Hematopoietic multipotent progenitor cell treated with erythropoietin and hydrocortisone succinate and interleukin-3 and kit ligand, for 15 days (in vitro differentiated cells): ENCODE measurements at regions not wholly inside any gene's neighbourhood (a gene's known extent, or its start where the extent isn't known, plus 50 kb on each side); places are given as distances from the start of the nearest gene placed in this dataset.

Experiments
- DNase-seq: peaks from one replicate; pipeline ENCODE4 v3.0.0-alpha.2; 2015; ENCODE audit warnings: low spot score

DNA sequence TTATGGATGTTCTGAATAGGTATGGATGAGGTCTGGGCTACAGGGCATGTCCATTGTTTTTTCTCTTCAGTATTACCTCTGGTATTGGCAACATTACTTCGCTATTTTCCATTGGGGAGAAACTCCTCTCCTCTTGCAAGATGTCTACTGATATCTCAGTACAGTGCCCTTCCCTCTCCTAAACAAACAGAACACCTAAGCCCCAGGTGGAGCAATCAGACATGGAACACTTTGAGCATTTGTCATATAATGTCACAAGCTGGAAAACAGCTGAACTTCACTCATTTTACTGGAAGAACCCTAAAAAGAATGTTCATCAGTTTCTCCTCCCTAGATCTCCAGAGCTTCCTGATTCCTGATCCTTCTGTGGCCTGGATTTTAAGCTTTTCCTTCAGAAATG, 339.8 kb downstream of the FRK start:
- no peak for DNase-seq

DNA sequence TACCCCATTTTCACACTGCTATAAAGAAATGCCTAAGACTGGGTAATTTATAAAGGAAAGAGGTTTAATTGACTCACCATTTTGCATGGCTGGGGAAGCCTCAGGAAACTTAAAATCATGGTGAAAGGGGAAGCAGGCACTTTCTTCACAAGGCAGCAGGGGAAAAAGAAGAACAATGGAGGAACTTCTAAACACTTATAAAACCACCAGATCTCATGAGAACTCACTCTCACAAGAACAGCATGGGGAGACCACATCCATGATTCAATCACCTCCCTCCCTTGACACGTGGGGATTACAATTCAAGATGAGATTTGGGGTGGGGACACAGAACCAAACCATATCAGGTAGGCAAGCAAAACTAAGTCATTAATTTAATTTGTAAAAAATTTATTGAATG, 343.2 kb downstream of the FRK start:
- no peak for DNase-seq

GRCh38 chr6:115717062-115717461, 343.6 kb downstream of the FRK start:
- DNase-seq: no peak

- no peak for DNase-seq
Observed at GRCh38 chr6:115712291-115712961, 348.3 kb downstream of the FRK start.

DNA sequence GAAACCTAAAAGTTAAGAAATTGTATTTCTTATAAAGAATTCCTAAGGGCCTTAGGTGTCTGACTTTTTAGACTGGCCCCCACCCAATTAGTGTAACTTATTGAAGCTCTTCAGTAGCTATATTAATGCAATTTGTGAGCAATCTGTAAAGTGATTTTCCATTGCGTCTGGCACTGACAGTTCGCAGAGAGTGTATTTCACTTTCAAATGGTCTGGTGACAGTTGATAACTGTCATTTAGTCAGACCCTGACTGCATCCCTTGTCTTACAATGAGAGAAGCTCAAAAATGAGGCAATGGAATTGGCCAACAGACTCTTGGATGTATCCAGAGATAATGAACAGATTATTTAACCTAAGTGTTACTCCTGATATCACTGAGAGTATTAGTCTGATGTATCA, 351.8 kb downstream of the FRK start:
- DNase-seq: no peak

DNA sequence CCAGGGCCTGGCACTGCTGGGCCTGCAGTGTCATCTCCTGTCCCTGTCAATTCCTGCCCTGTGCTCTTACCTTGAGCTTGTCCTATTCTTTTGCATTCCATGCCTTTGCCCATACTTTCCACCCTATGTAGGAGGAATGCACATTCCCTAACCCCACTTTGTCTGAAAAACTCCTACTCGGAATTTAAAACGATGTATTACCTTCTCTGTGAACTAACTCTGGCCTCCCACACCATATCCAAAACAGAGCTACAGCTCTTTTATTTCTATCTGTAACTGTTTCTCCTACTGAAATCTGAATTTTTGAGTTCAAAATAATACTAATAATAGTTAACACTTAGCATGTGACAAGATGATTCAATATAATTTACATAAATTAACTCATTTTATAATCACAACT, 353.7 kb downstream of the FRK start:
- DNase-seq: no peak

GRCh38 chr6:115706324-115706723, 354.4 kb downstream of the FRK start:
- DNase-seq: no peak

GRCh38 chr6:115704028-115704427, 356.7 kb downstream of the FRK start:
- DNase-seq: no peak

DNA sequence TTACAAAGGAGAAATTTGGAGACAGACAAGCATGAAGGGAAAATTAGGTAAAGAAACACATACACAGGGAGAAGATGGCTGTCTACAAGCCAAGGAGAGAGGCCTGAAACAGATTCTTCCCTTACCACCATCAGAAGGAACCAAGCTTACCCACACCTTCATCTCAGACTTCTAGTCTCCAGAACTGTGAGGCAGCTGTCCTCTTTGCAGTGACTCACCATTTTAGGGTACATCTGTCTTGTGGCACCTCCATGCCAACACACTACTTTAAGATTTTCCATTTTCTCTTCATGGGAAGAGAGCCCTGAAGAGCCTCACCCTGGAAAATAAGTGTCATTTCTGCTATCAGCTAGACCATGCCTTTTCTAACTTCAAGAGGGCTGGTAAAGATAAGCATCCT, 369.3 kb downstream of the FRK start:
- no peak for DNase-seq

DNA sequence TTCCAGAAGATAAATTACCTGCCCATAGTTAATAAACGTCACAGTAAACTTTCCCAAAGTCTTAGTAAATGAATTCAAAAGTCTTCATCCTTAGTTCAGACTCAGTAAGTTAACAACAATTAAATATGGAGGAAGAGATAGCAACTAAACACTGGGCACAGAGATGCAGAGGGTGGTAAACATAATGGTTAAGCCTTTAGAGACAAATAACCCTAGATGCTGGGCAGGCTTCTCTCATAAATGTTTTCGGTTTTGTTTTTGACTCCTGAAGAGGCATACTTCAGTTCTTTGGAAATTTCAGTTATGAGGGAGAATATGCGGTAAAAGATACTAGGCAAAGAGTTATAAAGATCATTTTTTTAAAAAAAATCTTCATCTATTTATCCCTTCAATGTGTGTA, 369.8 kb downstream of the FRK start:
- DNase-seq: no peak

- DNase-seq: no peak
Observed at GRCh38 chr6:115681978-115682775, 378.5 kb downstream of the FRK start.

DNA sequence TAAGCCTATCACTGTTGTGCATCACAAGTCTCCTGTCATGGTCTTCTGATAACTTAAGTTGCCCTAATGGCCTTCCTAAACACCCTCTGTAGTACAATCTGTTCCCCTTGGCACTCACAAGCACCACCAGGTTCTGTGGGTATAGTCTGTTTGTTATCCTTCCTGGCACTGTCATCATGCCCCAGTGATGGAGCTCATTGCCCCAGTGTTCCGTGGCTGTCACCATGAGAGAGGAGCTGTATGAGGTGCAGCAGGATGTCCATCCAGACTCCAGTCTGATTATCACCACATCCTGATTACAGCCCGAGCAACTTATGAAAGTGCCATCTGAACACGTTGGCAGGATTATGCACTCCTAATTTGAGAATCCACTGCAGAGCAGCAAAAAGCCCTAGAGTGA, 380.1 kb downstream of the FRK start:
- no peak for DNase-seq

- no peak for DNase-seq
Observed at GRCh38 chr6:115677198-115677597, 383.5 kb downstream of the FRK start.

DNA sequence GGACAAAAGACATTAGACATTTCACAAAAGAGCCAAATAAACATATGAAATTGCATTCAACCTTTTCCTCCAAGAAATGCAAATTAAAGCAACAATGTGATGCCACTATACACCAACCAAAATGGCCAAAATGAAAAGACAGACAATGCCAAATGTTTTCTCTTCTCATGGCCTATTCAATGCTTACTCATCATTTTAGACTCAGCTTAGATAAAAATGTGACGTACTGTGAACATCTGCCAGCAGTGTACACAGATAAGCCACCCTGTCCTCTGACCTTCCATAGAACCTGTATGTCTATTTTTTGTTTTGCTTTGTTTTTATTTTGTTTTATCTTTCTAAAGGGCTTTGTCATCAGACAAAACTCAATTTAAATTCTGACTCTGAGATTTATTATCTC, 385.2 kb downstream of the FRK start:
- DNase-seq: no peak

DNA sequence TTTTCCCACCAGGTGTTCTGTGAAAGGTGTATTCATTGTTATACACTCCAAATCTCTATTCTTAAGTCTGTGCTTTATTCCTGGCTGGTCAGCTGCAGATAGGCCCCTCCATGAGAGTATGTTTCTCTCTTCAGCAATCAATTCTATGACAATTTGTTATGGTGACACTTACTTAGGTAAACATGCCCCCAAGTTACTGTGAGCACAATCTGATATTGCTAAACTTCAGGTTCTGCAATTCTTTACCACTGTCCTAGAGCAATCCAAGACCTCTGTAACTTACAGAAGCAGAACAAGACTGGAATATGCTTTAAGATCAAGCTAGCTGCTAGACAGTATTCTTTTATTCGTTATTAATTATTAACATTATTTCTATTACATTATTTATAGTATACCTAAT, 391.9 kb downstream of the FRK start:
- no peak for DNase-seq

DNA sequence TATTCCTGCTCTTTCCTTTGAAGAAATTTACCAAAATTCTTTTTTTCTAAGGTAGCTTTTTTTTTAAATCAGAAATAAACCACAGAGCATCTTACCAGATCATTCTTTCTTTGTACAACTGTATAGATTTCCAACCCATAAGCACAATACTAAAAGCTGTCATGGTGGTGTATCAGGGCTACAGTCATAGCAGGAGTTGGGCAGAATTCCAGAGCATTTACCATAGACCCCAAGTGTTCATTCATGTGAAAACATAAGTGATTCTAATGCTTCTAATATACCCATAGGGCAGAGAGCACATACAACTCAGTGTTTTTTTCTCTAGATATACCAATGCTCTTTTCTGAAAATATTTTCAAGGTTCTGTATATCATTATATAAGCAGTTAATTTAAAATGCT, 392.5 kb downstream of the FRK start:
- DNase-seq: no peak

- no peak for DNase-seq
Observed at GRCh38 chr6:115667478-115668026, 393.1 kb downstream of the FRK start.

DNA sequence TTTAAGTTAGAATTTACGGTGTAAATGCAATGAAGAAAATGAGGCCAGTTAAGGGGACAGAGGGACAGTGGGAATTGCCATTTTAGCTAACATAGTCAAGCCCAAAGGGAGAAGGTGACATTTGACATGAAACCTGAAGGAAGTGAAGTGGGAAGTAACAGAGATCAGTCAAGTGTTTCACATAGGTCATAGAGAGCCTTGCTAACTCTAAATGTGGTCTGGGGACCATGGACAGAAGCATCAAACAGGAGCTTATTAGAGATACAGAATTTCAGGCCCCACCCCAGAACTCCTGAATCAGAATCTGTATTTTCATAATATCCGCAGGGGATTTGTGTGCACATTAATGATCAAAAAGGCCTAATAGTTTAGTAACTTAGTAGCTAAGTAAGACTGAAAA, 393.7 kb downstream of the FRK start:
- DNase-seq: no peak

- no peak for DNase-seq
Observed at GRCh38 chr6:115665310-115665709, 395.4 kb downstream of the FRK start.

GRCh38 chr6:115663681-115664080, 397.0 kb downstream of the FRK start:
- no peak for DNase-seq

GRCh38 chr6:115643762-115644161, 416.9 kb downstream of the FRK start:
- DNase-seq: no peak

GRCh38 chr6:115634887-115635286, 425.8 kb downstream of the FRK start:
- no peak for DNase-seq

DNA sequence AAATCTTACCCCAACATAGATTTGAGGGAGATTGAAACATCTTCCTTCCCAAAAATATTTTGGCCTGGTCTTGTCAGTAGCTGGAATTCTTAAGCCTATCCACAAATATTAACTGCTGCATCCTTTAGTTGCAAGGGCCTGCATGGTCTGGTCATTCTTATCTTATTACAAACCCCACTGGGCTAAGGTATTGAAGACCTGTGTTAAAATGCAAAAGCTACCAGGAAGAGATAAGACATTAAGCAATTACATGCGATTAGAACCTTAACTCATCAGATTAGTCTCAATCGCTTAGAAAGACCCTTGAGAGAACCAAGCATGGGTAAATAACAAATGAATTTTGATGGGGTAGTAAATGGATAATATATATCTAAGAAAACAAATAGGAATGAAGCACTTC, 426.6 kb downstream of the FRK start:
- DNase-seq: no peak

- no peak for DNase-seq
Observed at GRCh38 chr6:115631028-115631427, 429.7 kb downstream of the FRK start.
